ENCODE measurements at regions not wholly inside any gene's neighbourhood (a gene's known extent, or its start where the extent isn't known, plus 50 kb on each side); places are given as distances from the start of the nearest gene placed in this dataset.
"Not testable (repeated sequence)": the region's sequence is repeated elsewhere in the genome, so short reads cannot be mapped to it uniquely, and the experiment has no call there.

- not testable (repeated sequence) for TF ChIP-seq CREB5 (CRISPR knock-in tag; IDR thresholded peaks at IDR 0.05; ENCODE audit: low read depth); PPARA (CRISPR knock-in tag; IDR thresholded peaks at IDR 0.05; ENCODE audit: borderline replicate concordance); ZFP30 (CRISPR knock-in tag; IDR thresholded peaks at IDR 0.05); OSR1 (CRISPR knock-in tag; IDR thresholded peaks at IDR 0.05); ZFP3 (CRISPR knock-in tag; IDR thresholded peaks at IDR 0.05); PATZ1 (CRISPR knock-in tag; IDR thresholded peaks at IDR 0.05; ENCODE audit: borderline replicate concordance); ARNTL (CRISPR knock-in tag; IDR thresholded peaks at IDR 0.05; ENCODE audit: borderline replicate concordance, low read depth); ESRRG (CRISPR knock-in tag; IDR thresholded peaks at IDR 0.05); BACH2 (CRISPR knock-in tag; IDR thresholded peaks at IDR 0.05; ENCODE audit: borderline replicate concordance); SNAI2 (CRISPR knock-in tag; IDR thresholded peaks at IDR 0.05); ZNF565 (CRISPR knock-in tag; conservative IDR thresholded peaks at IDR 0.05; ENCODE audit: low read depth); TCF4 (CRISPR knock-in tag; IDR thresholded peaks at IDR 0.05; ENCODE audit: borderline replicate concordance); GLIS3 (CRISPR knock-in tag; IDR thresholded peaks at IDR 0.05); POU6F1 (CRISPR knock-in tag; IDR thresholded peaks at IDR 0.05; ENCODE audit: borderline replicate concordance, low read depth)
Measured at GRCh38 chr1:196004388-196004787, 603.9 kb downstream of the KCNT2 start.
